K562 (cell line): ENCODE measurements at regions not wholly inside any gene's neighbourhood (a gene's known extent, or its start where the extent isn't known, plus 50 kb on each side); places are given as distances from the start of the nearest gene placed in this dataset.

Experiments
- ATAC-seq: fragments of 200-7000 bp; cut with Tn5 transposase; 3 replicates; pipeline ENCODE4 v1.9.1; 2020; ENCODE audit warnings: moderate library complexity
- BruUV-seq: library from RNA; stranded (reverse); fragments of 400-500 nt; replicated peaks from 2 replicates; lab custom pipeline; 2021; lab: Mats Ljungman, UMichigan
- CTCF ChIA-PET: fragments of 300-600 bp; formaldehyde crosslinking; extraction: SDS; loops from one replicate; lab custom pipeline; 2021; ENCODE audit warnings: low intra/inter-chr PET ratio; lab: Yijun Ruan, JAX
- POLR2A ChIA-PET: fragments of 300-600, 350-650 bp; sonication (Branson Sonifier 250); formaldehyde crosslinking; extraction: SDS; loops from one replicate; lab custom pipeline; 2021; ENCODE audit warnings: antibody characterized with exemption, inconsistent platforms; lab: Yijun Ruan, JAX
- DNase-seq, 4 experiments: peaks; one replicate each; pipeline versions ENCODE4 v3.0.0 to v3.0.0-alpha.2; 2011 to 2018; ENCODE audit warnings: low spot score in 3 of 4, mixed read lengths in 3 of 4; ENCODE audit errors: extremely low read depth in 1 of 4
- FAIRE-seq: peaks from 2 replicates; lab custom pipeline; 2011; peaks lifted over from hg19 to GRCh38; lab: Jason Lieb, UNC
- H2AFZ ChIP-seq: 2 replicates; pipeline ENCODE4 v1.6.0; 2011; ENCODE audit warnings: low read depth, low read length, control low read depth, inconsistent platforms
- H3K27ac ChIP-seq: fragments of 200-600 bp; 3 replicates; pipeline ENCODE4 v1.8.0; 2011; ENCODE audit warnings: low read depth, mild to moderate bottlenecking, control low read depth, inconsistent platforms, low read length, moderate library complexity, mixed read lengths; ENCODE audit errors: extremely low read depth
- H3K27me3 ChIP-seq, 2 experiments: fragments of 300-600 bp in 1 of 2; 2 replicates in 1 of 2; 3 replicates in 1 of 2; pipeline versions ENCODE4 v1.6.0 to v1.8.0; 2011; ENCODE audit warnings: inconsistent platforms in 2 of 2, low read length in 2 of 2, mild to moderate bottlenecking in 1 of 2, mixed read lengths in 1 of 2, moderate library complexity in 1 of 2; ENCODE audit not compliant: control insufficient read depth in 2 of 2, insufficient read depth in 2 of 2
- H3K36me3 ChIP-seq: fragments of 300-600 bp; 3 replicates; pipeline ENCODE4 v1.8.0; 2011; ENCODE audit warnings: mild to moderate bottlenecking, low read length, inconsistent platforms; ENCODE audit not compliant: control insufficient read depth, insufficient read depth
- H3K4me1 ChIP-seq, 2 experiments: fragments of 200-600 bp in 1 of 2; replicated peaks in 1 of 2; 2 replicates in 1 of 2; 3 replicates in 1 of 2; pipeline versions ENCODE4 v1.5.1 to v1.8.0; 2011; ENCODE audit warnings: inconsistent platforms in 2 of 2, low read length in 2 of 2, mild to moderate bottlenecking in 1 of 2, mixed read lengths in 1 of 2, moderate library complexity in 1 of 2; ENCODE audit not compliant: control insufficient read depth in 2 of 2, insufficient read depth in 2 of 2
- H3K4me2 ChIP-seq: 2 replicates; pipeline ENCODE4 v1.6.1; 2011; ENCODE audit warnings: low read length, control low read depth, inconsistent platforms, mixed read lengths; ENCODE audit not compliant: insufficient read depth
- H3K4me3 ChIP-seq: fragments of 200-600 bp; sonication (generic), shearing (Covaris generic); 2 replicates; pipeline ENCODE4 v1.5.1; 2016; ENCODE audit warnings: control low read depth, inconsistent platforms
- H3K79me2 ChIP-seq: fragments of 200-600 bp; 3 replicates; pipeline ENCODE4 v1.8.0; 2011; ENCODE audit warnings: low read length, inconsistent platforms; ENCODE audit not compliant: control insufficient read depth, insufficient read depth
- H3K9ac ChIP-seq, 2 experiments: 2 replicates each; pipeline versions ENCODE4 v1.6.0 to v1.6.1; 2011; ENCODE audit warnings: low read depth in 2 of 2, low read length in 2 of 2, control low read depth in 1 of 2, inconsistent platforms in 1 of 2, mild to moderate bottlenecking in 1 of 2, mixed read lengths in 1 of 2; ENCODE audit not compliant: insufficient read depth in 1 of 2
- H3K9me1 ChIP-seq: one replicate; pipeline ENCODE4 v1.6.0; 2011; ENCODE audit warnings: inconsistent platforms, mild to moderate bottlenecking, low read length, moderate library complexity; ENCODE audit not compliant: control insufficient read depth, insufficient read depth
- H3K9me3 ChIP-seq: replicated peaks from 2 replicates; pipeline ENCODE4 v1.5.1; 2011; ENCODE audit warnings: low read depth, low read length, inconsistent platforms; ENCODE audit not compliant: control insufficient read depth, insufficient read depth
- H4K20me1 ChIP-seq: replicated peaks from 2 replicates; pipeline ENCODE4 v1.6.1; 2011; ENCODE audit warnings: low read length, inconsistent platforms, mixed read lengths; ENCODE audit not compliant: control insufficient read depth, insufficient read depth
- BRD4 ChIP-seq: fragments of 200-600 bp; sonication (generic); IDR thresholded peaks from 2 replicates; pipeline ENCODE4 v1.6.1; 2017; ENCODE audit warnings: inconsistent platforms
- BRF1 ChIP-seq: IDR thresholded peaks from 3 replicates; pipeline ENCODE4 v1.6.1; 2011; ENCODE audit warnings: borderline replicate concordance, mild to moderate bottlenecking; ENCODE audit not compliant: insufficient read length; ENCODE audit errors: extremely low read depth
- CBFB ChIP-seq: sonication (generic); formaldehyde crosslinking; IDR thresholded peaks from 2 replicates; pipeline ENCODE4 v1.4.0; 2020; ENCODE audit warnings: mild to moderate bottlenecking, missing genetic modification reagents
- DPF2 ChIP-seq: fragments of 450-650 bp; IDR thresholded peaks from 2 replicates; pipeline ENCODE4 v1.6.1; 2016
- ERF ChIP-seq: fragments of 450-650 bp; formaldehyde crosslinking; IDR thresholded peaks from 2 replicates; pipeline ENCODE4 v1.4.0; 2020; ENCODE audit warnings: mild to moderate bottlenecking, mixed read lengths
- NR3C1 ChIP-seq: sonication (generic); formaldehyde crosslinking; IDR thresholded peaks from 2 replicates; pipeline ENCODE4 v1.8.1; 2022; ENCODE audit warnings: missing genetic modification reagents
- NRF1 ChIP-seq, 2 experiments: fragments of 450-650 bp; IDR thresholded peaks in 1 of 2; conservative IDR thresholded peaks in 1 of 2; 2 replicates each; pipeline ENCODE4 v1.6.1; 2014; ENCODE audit warnings: mild to moderate bottlenecking in 2 of 2
- SETDB1 ChIP-seq: IDR thresholded peaks from one replicate; pipeline ENCODE4 v1.6.1; 2012; ENCODE audit warnings: low read length, control low read depth, inconsistent platforms
- SMAD4 ChIP-seq: fragments of 250-450 bp; sonication (Bioruptor Pico); conservative IDR thresholded peaks from 2 replicates; pipeline ENCODE4 v1.8.0; 2021; ENCODE audit warnings: inconsistent platforms, mild to moderate bottlenecking, moderate library complexity
- SOX6 ChIP-seq: fragments of 450-650 bp; IDR thresholded peaks from 2 replicates; pipeline ENCODE4 v1.6.1; 2014; ENCODE audit warnings: mild to moderate bottlenecking
- TARDBP ChIP-seq: fragments of 450-650 bp; IDR thresholded peaks from 2 replicates; pipeline ENCODE4 v1.6.1; 2016
- THRAP3 ChIP-seq: fragments of 450-650 bp; IDR thresholded peaks from 2 replicates; pipeline ENCODE4 v1.6.1; 2016; ENCODE audit warnings: mild to moderate bottlenecking, inconsistent platforms, borderline replicate concordance
- THRB ChIP-seq: fragments of 450-650 bp; formaldehyde crosslinking; conservative IDR thresholded peaks from 2 replicates; pipeline ENCODE4 v1.4.0; 2022; ENCODE audit warnings: mild to moderate bottlenecking, missing genetic modification characterization
- ZBTB49 ChIP-seq: sonication (generic); formaldehyde crosslinking; IDR thresholded peaks from 2 replicates; pipeline ENCODE4 v1.8.0; 2022; ENCODE audit warnings: missing genetic modification reagents, mild to moderate bottlenecking, borderline replicate concordance
- ZNF174 ChIP-seq: fragments of 250-450 bp; sonication (Bioruptor Pico); IDR thresholded peaks from 2 replicates; pipeline ENCODE4 v1.4.0; 2020; ENCODE audit warnings: mild to moderate bottlenecking
- ZNF197 ChIP-seq: fragments of 200-800 bp; sonication (Bioruptor generic); IDR thresholded peaks from 2 replicates; pipeline ENCODE4 v1.6.1; 2016; ENCODE audit warnings: low read depth, missing genetic modification characterization, missing compliant biosample characterization
- ZNF282 ChIP-seq: sonication (generic); formaldehyde crosslinking; IDR thresholded peaks from 2 replicates; pipeline ENCODE4 v1.8.1; 2023; ENCODE audit warnings: missing genetic modification reagents
- WGBS: fragments of 100-300 bp; shearing (Covaris generic); methylation state at CpG from one replicate; pipeline ENCODE4 v1.1.6; 2016; ENCODE audit warnings: low coverage, mixed read lengths; ENCODE audit not compliant: insufficient coverage; ENCODE audit errors: missing lambda C conversion rate; 5-methylcytosine and 5-hydroxymethylcytosine counted together
- in situ Hi-C: fragments of 300-500 bp; cut with MboI; formaldehyde crosslinking; loops from 4 replicates; pipeline ENCODE4 v1.15.0; 2018; ENCODE audit warnings: inconsistent platforms, mixed read lengths
- intact Hi-C: fragments of 100-400 bp; cut with micrococcal nuclease; formaldehyde crosslinking; loops from 2 replicates; pipeline ENCODE4 v1.14.2; 2022
- TF ChIP-seq, protein P1 (sequence below): fragments of 450-650 bp; IDR thresholded peaks from 2 replicates; pipeline ENCODE4 v1.6.1; 2018; ENCODE audit not compliant: partially characterized antibody

DNA sequence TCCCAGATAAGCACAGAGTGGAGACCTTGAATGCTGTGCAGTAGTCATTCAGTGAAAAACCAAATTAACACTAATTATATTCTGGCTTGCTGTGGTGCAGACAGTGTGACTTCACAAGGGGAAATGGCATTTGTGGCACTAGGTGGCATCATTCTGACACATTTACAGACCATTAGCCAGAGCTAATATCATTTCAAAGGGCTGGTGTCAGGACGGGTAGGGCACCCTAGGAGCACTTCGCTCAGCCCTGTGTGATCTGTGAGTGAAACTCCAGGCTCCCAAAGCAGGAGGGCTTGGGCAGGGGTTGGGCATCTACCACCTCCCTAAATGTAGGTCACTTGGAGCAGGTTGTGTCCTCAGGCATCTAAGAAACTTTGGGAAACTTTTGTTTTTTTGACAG is 555.8 kb downstream of the PKHD1 start:
- CTCF ChIA-PET: no interaction called here
- in situ Hi-C loops (loop anchor here (25.0 kb wide), 1 partner anchor 719 kb away; the partner anchor contains the start of gene TFAP2B), intact Hi-C loops (no loop called here)
- Histone ChIP-seq H3K27me3 (no peaks in the 10 kb centered on the region), H2AFZ (no peak overlapping the region), H3K79me2 (no peaks in the 10 kb centered on the region), H3K4me2 (no peak overlapping the region), H3K9me1 (no peaks in the 10 kb centered on the region), H3K4me1 (no peaks in the 10 kb centered on the region), H4K20me1 (no peaks in the 10 kb centered on the region), H3K9me3 (no peaks in the 10 kb centered on the region), H3K9ac (no peak overlapping the region), H3K36me3 (no peaks in the 10 kb centered on the region), H3K4me3 (no peak overlapping the region), H3K27ac (no peak overlapping the region)
- ATAC-seq (no peak), FAIRE-seq (no peak), DNase-seq (no peak)
- 0% methylated on average over 2 of the region's 2 CpGs for WGBS
- no peak for TF ChIP-seq SOX6
- TF ChIP-seq ERF (CRISPR knock-in tag): no peak
- TF ChIP-seq ZNF174 (CRISPR knock-in tag): no peak
- no peak for TF ChIP-seq ZNF282
- TF ChIP-seq ZBTB49: no peak
- no peak for TF ChIP-seq NRF1 (conservative IDR thresholded peaks at IDR 0.05 in 1 of 2, IDR thresholded peaks at IDR 0.05 in 1 of 2)
- TF ChIP-seq, protein P1, sequence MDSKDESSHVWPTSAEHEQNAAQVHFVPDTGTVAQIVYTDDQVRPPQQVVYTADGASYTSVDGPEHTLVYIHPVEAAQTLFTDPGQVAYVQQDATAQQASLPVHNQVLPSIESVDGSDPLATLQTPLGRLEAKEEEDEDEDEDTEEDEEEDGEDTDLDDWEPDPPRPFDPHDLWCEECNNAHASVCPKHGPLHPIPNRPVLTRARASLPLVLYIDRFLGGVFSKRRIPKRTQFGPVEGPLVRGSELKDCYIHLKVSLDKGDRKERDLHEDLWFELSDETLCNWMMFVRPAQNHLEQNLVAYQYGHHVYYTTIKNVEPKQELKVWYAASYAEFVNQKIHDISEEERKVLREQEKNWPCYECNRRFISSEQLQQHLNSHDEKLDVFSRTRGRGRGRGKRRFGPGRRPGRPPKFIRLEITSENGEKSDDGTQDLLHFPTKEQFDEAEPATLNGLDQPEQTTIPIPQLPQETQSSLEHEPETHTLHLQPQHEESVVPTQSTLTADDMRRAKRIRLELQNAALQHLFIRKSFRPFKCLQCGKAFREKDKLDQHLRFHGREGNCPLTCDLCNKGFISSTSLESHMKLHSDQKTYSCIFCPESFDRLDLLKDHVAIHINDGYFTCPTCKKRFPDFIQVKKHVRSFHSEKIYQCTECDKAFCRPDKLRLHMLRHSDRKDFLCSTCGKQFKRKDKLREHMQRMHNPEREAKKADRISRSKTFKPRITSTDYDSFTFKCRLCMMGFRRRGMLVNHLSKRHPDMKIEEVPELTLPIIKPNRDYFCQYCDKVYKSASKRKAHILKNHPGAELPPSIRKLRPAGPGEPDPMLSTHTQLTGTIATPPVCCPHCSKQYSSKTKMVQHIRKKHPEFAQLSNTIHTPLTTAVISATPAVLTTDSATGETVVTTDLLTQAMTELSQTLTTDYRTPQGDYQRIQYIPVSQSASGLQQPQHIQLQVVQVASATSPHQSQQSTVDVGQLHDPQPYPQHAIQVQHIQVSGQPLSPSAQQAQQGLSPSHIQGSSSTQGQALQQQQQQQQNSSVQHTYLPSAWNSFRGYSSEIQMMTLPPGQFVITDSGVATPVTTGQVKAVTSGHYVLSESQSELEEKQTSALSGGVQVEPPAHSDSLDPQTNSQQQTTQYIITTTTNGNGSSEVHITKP: no peak
- TF ChIP-seq CBFB: no peak
- TF ChIP-seq THRAP3: no peak
- TF ChIP-seq TARDBP: no peak
- TF ChIP-seq THRB (CRISPR knock-in tag): no peak
- TF ChIP-seq SETDB1: no peak
- TF ChIP-seq DPF2: no peak
- no peak for TF ChIP-seq BRD4
- no peak for TF ChIP-seq SMAD4 (CRISPR knock-in tag)
- no peak for TF ChIP-seq BRF1
- TF ChIP-seq NR3C1 (CRISPR knock-in tag): no peak
- TF ChIP-seq ZNF197 (CRISPR knock-in tag): no peak
- no TSS peak for BruUV-seq
- POLR2A ChIA-PET: no interaction called here
